Body of pancreas (tissue), 4 donors: ENCODE measurements at regions not wholly inside any gene's neighbourhood (a gene's known extent, or its start where the extent isn't known, plus 50 kb on each side); places are given as distances from the start of the nearest gene placed in this dataset.

Source experiments
- POLR2A ChIP-seq, 3 donors: fragments of 450-650 bp; IDR thresholded peaks; one replicate each; pipeline ENCODE4 v1.6.1; 2016; ENCODE audit warnings: antibody characterized with exemption in 3 of 3, mild to moderate bottlenecking in 2 of 3
- TF ChIP-seq, protein P1 (sequence below), 7 experiments: fragments of 450-650 bp in 4 of 7; fragments of 200-600 bp in 3 of 7; sonication (generic) in 3 of 7; IDR thresholded peaks; one replicate each; pipeline ENCODE4 v1.5.1; 2016 to 2019; ENCODE audit warnings: antibody characterized with exemption in 7 of 7

DNA sequence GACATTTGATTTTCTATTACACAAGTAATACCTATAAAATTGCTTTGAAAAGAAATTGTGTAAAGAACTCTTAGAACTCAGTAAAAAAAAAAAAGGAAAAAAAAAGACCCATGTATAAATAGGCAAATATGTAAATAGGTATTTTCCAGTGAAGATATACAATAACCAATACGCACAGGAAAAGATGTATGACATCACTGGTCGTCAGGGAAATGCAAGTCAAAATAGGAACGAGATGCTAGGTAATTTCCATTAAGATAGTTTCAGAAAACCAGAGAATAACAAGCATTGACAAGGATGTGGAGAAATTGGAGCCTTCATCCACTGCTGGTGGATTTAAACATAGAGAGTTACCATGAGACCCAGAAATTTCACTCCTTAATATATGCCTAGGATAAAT, 708.8 kb downstream of the MTRR start:
- TF ChIP-seq, protein P1, sequence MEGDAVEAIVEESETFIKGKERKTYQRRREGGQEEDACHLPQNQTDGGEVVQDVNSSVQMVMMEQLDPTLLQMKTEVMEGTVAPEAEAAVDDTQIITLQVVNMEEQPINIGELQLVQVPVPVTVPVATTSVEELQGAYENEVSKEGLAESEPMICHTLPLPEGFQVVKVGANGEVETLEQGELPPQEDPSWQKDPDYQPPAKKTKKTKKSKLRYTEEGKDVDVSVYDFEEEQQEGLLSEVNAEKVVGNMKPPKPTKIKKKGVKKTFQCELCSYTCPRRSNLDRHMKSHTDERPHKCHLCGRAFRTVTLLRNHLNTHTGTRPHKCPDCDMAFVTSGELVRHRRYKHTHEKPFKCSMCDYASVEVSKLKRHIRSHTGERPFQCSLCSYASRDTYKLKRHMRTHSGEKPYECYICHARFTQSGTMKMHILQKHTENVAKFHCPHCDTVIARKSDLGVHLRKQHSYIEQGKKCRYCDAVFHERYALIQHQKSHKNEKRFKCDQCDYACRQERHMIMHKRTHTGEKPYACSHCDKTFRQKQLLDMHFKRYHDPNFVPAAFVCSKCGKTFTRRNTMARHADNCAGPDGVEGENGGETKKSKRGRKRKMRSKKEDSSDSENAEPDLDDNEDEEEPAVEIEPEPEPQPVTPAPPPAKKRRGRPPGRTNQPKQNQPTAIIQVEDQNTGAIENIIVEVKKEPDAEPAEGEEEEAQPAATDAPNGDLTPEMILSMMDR (IDR thresholded peaks at IDR 0.05), result no peak
- TF ChIP-seq POLR2A (IDR thresholded peaks at IDR 0.05), result no peak
